ENCODE measurements at regions not wholly inside any gene's neighbourhood (a gene's known extent, or its start where the extent isn't known, plus 50 kb on each side); places are given as distances from the start of the nearest gene placed in this dataset.

- Histone ChIP-seq H3K79me1 (ENCODE audit: low read depth in 1 of 2, low read length in 2 of 2) (no peaks in the 10 kb centered on the region), H2BK5ac (ENCODE audit: low read depth, low read length, poor library complexity, severe bottlenecking) (no peak overlapping the region), H3K4me1 (ENCODE audit: control insufficient read depth, insufficient read depth, low read length) (peaks cover 5% of the 10 kb centered on the region), H3K23ac (ENCODE audit: low read depth, low read length) (no peak overlapping the region), H3K4me3 (ENCODE audit: insufficient read depth, low read depth, low read length) (no peak overlapping the region), H2BK15ac (ENCODE audit: low read depth, low read length) (no peak overlapping the region), H3K4me2 (ENCODE audit: low read depth, low read length) (no peak overlapping the region), H4K91ac (ENCODE audit: insufficient read depth, low read depth, low read length) (no peak overlapping the region), H3K4ac (ENCODE audit: low read depth, low read length) (no peak overlapping the region), H3K18ac (ENCODE audit: low read depth, low read length) (no peak overlapping the region), H4K8ac (ENCODE audit: low read depth in 2 of 2, low read length in 2 of 2) (no peak overlapping the region), H3K56ac (ENCODE audit: extremely low read depth, insufficient read depth, low read length) (no peak overlapping the region), H3K27me3 (ENCODE audit: control insufficient read depth, insufficient read depth, low read length) (no peaks in the 10 kb centered on the region), H4K20me1 (ENCODE audit: insufficient read depth, low read length) (no peaks in the 10 kb centered on the region), H3K14ac (replicated peaks; ENCODE audit: low read depth, low read length) (no peak overlapping the region), H3K9ac (ENCODE audit: low read depth, low read length) (no peak overlapping the region), H3K9me1 (ENCODE audit: insufficient read depth, low read length) (no peaks in the 10 kb centered on the region), H2AFZ (replicated peaks; ENCODE audit: low read length, poor library complexity) (no peak overlapping the region), H3K9me3 (ENCODE audit: control insufficient read depth, insufficient read depth, low read length) (no peaks in the 10 kb centered on the region), H2BK20ac (ENCODE audit: low read depth, low read length) (no peak overlapping the region), H3K36me3 (ENCODE audit: control insufficient read depth, insufficient read depth, low read length) (no peaks in the 10 kb centered on the region), H4K5ac (ENCODE audit: low read depth, low read length) (no peak overlapping the region), H3K27ac (ENCODE audit: insufficient read depth, low read length) (no peak overlapping the region), H2AK5ac (ENCODE audit: low read depth, low read length) (no peak overlapping the region), H2AK9ac (replicated peaks; ENCODE audit: low read depth, low read length, poor library complexity) (no peak overlapping the region), H2BK120ac (ENCODE audit: low read depth, low read length) (no peak overlapping the region)
- dilution Hi-C loops (cut with HindIII; ENCODE audit: low sequenced_read_pairs, unreplicated experiment) (no loop called here), intact Hi-C loops (cut with micrococcal nuclease) (loop anchor here (1.0 to 10.0 kb wide), 10 partner anchors 203 to 1808 kb away; partner anchors contain the start of gene PDGFC), in situ Hi-C loops (cut with MboI; ENCODE audit: low sequenced_read_pairs) (loop anchor here (10.0 to 25.0 kb wide), 2 partner anchors 795 to 867 kb away; no protein-coding TSS in a partner anchor)
- no TSS peak for BruUV-seq (replicated peaks)
- no peak for ATAC-seq (ENCODE audit: low read depth)
- no CpG with 5 or more reads among the region's 2 CpGs for WGBS, 2 experiments (ENCODE audit: extremely low coverage in 2 of 2, insufficient read length in 1 of 2)
- DNase-seq = no peak
- POLR2A ChIA-PET (ENCODE audit: unreplicated experiment) = no interaction called here
- TF ChIP-seq CEBPB (IDR thresholded peaks at IDR 0.05; ENCODE audit: low read depth, low read length) = no peak
- no peak for TF ChIP-seq RCOR1 (IDR thresholded peaks at IDR 0.05; ENCODE audit: insufficient replicate concordance, low read length)
- TF ChIP-seq SMC3 (IDR thresholded peaks at IDR 0.05; ENCODE audit: low read depth, low read length) = no peak
- TF ChIP-seq USF2 (IDR thresholded peaks at IDR 0.05; ENCODE audit: low read depth, low read length) = no peak
- no peak for TF ChIP-seq NFE2L2 (IDR thresholded peaks at IDR 0.05; ENCODE audit: low read depth, low read length)
- no peak for TF ChIP-seq RAD21 (IDR thresholded peaks at IDR 0.05; ENCODE audit: low read length)
- no peak for TF ChIP-seq MAFK (IDR thresholded peaks at IDR 0.05; ENCODE audit: low read depth, low read length)
- no peak for TF ChIP-seq MXI1 (IDR thresholded peaks at IDR 0.05; ENCODE audit: borderline replicate concordance, low read depth, low read length)
- no peak for TF ChIP-seq CHD1 (IDR thresholded peaks at IDR 0.05; ENCODE audit: low read depth, low read length)
- TF ChIP-seq POLR2A (IDR thresholded peaks at IDR 0.05; ENCODE audit: low read depth, low read length) = no peak
- TF ChIP-seq BHLHE40 (IDR thresholded peaks at IDR 0.05; ENCODE audit: low read depth, low read length) = no peak
- TF ChIP-seq, protein P1, sequence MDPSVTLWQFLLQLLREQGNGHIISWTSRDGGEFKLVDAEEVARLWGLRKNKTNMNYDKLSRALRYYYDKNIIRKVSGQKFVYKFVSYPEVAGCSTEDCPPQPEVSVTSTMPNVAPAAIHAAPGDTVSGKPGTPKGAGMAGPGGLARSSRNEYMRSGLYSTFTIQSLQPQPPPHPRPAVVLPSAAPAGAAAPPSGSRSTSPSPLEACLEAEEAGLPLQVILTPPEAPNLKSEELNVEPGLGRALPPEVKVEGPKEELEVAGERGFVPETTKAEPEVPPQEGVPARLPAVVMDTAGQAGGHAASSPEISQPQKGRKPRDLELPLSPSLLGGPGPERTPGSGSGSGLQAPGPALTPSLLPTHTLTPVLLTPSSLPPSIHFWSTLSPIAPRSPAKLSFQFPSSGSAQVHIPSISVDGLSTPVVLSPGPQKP (IDR thresholded peaks at IDR 0.05; ENCODE audit: borderline replicate concordance, low read depth, low read length) = no peak
- no peak for TF ChIP-seq RFX5 (IDR thresholded peaks at IDR 0.05; ENCODE audit: low read depth, low read length)
- CTCF ChIA-PET = interaction anchor here (0.6 to 2.8 kb wide), 3 partner anchors 11 to 305 kb away, joined by 3 to 14 read pairs (median 3); no protein-coding TSS in a partner anchor
Observed at GRCh38 chr4:156169861-156170260, 216.2 kb upstream of the CTSO start.
